Lung microvascular endothelial cell (primary cell): ENCODE measurements at regions not wholly inside any gene's neighbourhood (a gene's known extent, or its start where the extent isn't known, plus 50 kb on each side); places are given as distances from the start of the nearest gene placed in this dataset.
A peak's percentile ranks its signal among the peaks of the same experiment; 100 is the strongest.
"Not testable (repeated sequence)": the region's sequence is repeated elsewhere in the genome, so short reads cannot be mapped to it uniquely, and the experiment has no call there.

ENCODE experiments used
- DNase-seq, 2 donors: peaks; one replicate each; pipeline versions ENCODE4 v3.0.0 to v3.0.0-alpha.2; 2010; ENCODE audit warnings: low read depth in 2 of 2

DNA sequence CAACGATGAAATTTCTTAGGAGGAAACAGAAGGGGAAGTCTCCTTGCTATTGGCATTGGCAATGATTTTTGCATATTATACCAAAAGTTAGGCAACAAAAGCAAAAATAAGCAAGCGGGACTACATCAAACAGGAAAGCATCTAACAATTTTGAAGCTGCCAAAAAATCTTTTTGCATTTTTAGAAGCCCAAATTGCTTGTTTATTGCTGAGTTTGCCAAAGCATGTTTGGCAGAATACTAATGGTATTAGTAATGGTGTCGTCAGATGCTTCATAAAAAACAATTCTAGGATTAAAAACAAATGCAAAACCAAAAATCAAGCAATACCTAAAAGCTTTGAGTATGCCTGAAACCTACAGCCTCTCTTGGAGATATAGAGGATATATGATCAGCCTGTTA is 80.0 kb downstream of the GALR1 start:
- no peak for DNase-seq

DNA sequence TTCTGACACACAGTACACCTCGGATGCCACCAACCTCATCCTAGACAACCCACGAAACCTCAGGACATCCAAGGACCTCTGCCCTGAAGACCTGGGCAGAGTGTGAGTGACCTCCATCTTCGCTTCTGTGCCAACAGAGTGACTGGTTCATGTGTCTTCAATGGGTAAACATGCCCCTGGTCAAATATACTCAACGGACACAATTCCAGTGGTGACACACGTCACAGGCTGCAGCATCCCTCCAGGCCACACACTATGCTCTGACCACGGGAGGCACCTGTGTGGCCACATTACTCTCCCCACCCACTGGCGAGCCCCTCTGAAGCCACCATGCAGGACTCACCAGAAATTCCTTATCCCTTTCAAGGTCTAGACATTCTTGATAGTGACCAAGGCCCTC is 85.2 kb downstream of the GALR1 start:
- no peak for DNase-seq

DNA sequence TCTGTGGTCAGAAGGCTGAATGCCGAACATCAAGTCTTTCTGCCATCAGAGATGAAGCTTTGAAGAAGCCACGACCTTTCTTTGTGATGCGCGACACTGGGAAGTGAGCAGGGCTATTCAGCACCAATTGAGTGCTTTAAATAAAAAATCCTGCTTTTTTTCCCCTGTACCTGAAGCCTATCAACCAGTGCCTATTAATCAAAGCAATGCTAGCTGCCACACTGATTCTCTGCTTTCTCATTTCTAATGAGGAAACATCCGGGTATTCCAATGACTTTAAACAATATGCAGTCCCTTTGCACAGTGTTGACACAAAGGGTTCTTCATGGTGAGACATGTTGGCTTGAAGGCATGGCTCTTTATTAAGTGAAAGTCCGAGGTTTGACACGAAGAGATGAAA is 88.0 kb downstream of the GALR1 start:
- no peak for DNase-seq

DNA sequence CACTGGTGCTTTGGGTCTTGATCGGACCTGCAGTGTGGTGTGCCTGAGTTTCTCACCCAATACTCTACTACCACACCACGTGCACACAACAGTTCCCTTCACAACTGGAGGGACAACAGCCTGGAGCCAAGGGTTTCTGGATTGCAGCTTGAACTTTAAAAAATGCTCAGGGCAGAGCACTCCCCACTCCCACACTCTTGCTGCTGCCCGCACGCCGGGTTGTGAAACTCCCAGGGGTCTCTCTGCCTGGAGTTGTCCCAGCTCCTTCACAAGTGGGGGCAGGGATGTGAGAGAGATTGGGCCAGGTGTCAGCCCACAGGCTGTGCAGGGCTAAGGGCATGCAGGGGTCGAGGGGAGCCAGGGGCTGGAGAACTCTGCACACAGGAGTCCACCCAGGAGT is 89.4 kb downstream of the GALR1 start:
- no peak for DNase-seq

DNA sequence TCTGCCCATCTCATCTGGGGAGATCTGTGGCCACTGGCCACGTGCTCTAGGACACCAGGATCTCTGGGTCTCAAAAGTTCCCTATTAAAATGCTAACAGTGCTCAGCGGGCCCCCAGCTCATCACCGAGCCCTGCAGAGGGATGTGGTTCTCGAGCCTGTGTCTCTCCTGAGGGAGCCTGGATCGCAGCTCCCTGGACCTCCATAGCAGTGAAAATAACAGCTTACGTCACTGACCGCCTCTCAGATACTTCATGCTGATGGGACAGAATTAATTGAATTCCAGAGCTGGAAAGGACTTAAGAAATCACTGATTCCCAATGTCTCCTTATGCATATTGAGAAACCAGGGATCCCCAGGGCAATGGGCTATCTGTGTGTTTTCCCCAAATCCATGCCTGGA is 90.0 kb downstream of the GALR1 start:
- no peak for DNase-seq

DNA sequence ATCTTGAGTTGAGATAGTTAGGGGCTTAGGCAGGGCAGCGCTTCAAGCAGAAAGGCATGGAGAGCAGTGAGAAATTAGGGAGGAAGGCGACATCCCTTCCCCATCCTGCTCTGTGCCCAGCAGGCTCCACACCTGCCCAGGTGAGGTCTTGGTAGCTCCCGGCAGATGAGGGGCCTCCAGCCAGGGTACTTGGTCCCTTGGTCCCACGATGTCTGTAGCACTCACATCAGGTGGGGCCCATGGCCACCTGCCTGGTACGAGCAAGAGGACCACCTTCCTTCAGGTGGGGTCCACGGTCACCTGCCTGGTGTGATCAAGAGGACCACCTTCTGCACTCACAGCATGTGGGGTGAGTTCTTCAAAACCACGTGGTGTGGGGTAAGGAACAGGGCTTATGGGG is 91.2 kb downstream of the GALR1 start:
- DNase-seq: no peak

DNA sequence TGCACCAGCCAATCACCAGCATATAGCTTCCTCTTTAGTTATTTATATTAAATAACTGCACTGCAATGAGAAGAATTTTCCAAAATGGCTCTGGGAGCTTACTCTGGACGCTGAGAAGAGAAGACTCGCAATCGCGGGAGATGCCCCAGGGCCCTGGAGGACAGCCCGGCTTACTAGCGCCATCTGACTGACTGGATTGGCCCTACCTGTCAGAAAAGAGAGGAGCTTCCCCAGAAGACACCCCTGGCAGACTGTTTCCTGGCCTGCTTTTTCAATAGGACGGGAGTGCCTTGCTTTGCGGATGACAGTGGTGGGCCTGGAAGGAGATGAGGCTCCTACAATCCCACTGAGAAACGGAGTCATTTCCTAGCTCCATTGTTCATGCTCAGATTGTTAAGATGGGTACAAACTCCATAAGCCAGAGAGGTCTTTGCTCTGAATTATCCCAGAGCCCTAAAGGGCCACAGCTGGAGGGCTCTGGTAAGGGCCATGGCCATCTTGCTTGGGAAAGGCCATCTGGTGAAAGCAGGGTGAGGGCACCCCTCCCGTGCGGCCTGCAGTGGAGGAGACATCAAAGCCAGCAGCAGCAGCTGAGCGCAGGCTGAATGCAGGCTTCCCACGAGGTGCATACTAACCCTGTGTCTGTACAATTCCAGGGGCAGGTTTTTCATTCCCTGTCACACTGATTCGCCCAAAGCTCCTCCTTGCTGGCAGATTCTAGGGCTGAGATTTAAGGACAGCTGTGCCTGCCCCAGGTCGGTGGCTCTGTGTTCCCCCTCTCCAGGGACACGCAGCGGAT is 92.1 kb downstream of the GALR1 start:
- no peak for DNase-seq

DNA sequence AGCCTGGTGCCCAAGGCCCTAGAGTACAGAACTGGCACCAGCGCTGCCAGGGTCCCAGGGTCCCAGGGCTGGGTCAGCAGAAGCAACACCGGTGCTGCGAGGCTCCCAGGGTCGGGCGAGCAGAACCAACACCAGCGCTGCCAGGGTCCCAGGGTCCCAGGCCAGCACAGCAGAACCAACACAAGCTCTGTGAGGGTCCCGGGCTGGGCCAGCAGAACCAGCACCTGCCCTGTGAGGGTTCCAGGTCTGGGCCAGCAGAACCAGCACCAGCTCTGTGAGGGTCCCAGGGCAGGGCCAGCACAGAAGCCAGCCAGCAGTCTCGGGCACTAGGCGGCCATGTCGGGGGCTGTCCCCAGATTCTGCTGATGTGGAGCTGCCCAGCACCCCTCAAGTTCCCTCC is 93.1 kb downstream of the GALR1 start:
- DNase-seq: no peak

DNA sequence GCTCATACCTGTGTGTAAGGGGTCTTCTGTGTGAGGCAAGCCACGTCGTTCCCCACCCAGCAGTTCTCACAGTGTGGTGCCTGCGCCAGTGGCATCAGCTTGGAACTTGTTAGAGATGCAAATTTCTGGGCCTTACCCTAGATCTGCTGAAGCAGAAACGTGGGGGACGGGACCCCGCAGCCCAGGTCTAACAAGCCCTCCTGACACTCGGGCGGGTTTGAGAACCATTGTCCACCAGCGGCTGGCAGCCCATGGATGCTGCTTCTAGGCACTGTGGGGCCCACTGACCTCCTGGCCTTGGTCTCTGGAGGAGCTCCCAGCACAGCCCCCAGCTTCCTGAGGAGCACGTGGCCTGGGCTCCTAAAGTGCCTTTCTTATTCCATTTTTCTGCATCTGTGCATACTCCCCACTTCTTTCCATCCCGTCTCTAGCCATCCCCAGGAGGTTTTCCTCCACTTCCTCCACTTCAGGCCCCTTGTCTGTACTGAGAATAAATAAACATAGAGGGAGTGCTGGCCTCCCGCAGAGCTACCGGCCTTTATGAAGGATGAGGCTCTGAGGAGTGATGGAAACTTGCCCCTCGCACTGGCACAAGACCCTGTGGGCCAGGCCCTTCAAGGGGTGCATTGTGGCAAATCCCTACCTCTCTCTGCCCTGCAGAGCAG is 94.3 kb downstream of the GALR1 start:
- no peak for DNase-seq

DNA sequence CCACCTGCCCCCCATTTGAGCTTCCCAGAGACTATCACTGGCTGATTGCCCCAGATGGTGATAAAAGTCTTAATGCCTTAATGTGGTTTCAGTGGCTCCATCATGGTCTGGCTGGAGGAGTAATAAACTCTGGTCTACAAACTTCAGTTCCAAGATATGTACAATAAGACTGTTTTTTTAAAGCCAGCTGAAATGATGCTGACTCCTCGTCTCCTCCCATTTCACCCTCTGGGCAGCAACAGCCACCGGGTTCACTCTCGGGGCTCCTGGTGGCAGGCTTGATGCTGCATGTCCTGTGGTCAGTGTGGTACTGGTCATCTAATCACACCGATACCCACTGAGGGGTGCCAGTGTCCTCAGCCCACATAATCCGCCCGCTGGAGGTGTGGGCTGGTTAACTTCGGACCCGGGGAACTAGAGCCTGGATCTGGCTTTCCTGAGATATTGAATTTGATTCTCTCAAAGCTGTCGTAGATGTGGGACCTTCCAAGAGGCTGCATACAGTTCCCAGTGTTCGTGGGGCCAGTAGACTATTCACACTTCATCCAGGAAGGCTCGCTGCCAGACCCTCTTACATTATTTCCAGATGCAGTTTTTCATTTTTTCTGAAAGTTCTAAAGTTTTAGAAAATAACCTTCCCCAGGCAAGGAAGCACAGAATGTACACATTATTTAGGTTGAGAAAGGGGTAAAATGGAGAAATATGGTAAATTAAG is 95.3 kb downstream of the GALR1 start:
- DNase-seq: no peak

DNA sequence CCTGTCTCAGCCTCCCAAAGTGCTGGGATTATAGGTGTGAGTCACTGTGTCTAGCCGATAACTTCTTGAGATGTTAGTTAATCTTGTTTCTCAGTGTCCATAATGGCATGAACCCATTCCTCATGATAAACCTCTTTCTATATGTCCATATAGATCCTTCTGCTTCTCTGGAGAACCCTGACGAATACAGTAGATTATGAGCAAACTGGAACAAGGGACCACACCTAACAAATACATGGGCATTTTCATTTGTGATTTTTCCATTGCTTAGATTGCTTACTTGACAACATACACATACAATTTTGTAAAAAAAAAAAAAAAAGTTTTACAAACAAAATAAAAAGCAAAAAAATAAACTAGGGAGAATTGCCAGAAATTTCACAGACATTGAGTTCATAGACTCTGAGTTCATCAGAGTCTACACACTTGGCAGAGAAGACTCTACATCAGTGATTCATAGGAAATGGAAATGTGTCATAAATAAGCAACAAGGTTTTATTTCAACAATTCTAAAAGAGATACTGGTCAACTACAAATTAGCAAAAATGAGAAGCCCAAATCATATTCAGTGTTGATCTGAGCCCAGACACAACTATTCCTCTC is 96.7 kb downstream of the GALR1 start:
- peak in 1 of 2 donors; percentile 37 for DNase-seq

DNA sequence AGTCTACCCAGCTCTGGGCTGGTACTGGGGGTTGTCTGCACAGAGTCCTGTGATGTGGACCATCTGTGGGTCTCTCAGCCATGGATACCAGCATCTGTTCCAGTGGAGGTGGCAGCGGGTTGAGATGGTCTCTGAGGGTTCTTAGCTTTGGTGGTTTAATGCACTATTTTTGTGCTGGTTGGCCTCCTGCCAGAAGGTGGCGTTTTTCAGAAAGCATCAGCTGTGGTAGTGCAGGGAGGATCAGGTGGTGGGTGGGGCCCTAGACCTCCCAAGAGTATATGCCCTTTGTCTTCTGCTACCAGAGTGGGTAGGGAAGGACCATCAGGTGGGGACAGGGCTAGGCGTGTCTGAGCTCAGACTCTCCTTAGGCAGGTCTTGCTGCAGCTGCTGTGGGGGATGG is 103.7 kb downstream of the GALR1 start:
- not testable (repeated sequence) for DNase-seq

DNA sequence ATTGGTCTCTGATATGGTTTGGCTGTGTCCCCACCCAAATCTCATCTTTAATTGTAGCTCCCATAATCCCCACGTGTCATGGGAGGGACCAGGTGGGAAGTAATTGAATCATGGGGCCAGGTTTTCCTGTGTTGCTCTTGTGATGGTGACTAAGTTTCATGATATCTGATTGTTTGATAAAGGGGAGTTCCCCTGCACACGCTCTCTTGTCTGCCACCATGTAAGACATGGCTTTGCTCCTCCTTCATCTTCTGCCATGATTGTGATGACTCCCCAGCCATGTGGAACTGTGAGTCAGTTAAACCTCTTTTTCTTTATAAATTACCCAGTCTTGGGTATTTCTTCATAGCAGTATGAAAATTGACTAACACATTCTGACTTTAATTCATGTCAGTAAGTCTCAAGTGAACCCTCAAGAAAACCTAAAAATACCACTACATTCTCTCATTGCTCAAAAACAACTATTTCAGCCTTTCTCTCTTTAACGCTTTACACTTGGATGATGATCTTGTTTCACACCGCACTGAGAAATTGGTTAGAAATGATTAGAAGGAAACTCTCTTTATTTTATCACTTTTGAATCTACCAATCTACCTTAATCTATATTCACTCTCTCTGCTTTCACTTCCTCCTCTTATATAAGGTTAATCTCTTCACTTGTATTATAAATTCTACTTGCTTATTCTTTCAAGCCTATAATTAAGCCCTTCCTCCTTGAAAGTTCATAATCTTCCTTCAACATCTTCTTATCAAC is 110.1 kb downstream of the GALR1 start:
- DNase-seq: no peak

DNA sequence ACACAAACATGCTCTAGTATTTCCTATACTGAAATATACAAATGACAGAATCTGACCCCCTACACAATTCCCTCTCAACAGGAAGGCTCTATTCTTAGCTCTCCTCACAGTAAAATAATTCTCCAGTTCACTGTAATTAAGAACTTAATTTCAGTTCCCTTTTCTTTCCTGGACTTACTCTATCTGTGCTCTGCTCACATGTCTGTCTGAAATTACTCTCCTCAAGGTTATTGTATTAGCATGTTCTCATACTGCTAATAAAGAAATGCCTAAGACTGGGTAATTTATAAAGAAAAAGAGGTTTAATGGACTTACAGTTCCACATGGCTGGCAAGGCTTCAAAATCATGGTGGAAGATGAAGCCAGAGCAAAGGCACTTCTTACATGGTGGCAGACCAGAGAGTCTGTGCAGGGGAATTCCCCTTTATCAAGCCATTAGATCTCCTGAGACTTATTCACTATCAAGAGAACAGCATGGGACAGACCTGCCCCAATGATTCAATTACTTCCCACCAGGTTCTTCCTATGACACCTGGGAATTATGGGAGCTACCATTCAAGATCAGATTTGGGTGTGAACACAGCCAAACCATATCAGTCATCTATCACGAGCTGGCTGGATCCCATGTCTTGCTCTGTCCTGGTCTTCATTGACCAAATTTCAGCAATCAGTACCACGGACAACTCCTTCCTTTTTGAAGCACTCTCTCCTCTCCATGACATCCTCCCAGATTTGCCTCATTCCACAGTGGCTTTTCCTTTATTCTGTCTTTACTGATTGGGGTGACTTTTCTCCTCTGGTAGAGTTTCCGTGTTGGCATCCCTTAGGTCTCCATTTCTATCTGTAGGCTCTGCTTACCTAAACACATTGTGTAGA is 110.9 kb downstream of the GALR1 start:
- no peak for DNase-seq

DNA sequence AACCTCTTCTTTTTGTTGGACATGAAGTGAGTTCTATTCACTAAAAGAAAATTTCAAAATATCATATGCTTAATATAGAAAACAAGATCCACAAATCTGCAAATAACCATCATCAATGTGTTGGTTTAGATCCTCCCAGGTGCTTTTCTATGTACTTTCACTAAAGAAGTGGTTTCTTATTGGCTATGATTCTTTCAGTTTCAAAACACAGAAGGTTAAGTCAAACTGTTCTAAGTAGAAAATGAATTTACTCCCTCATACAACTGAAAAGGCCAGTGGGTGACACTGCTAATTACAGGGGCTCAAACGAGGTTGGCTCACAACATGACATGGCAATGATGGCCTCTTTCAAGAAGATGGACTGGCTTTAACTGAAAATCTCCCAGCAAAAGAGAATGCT is 111.7 kb downstream of the GALR1 start:
- DNase-seq: no peak

DNA sequence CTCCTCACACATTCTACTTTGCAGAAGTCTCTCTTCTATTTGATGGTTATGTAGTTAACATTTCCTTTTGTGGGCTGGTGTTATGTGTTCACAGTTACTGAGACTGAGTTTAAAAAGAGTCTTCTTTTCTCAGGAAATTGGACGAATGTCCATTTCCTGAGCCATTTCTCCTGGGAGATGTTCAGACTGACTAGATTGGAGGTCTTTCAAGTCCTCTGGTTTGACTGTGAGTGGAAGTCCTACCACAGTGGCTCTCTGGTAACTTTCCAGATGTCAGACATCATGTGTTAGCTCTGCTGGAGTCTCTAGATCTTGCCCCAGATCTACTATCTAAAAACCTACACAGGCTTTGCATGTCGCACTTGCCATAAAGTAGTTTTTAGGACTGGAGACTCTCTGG is 116.0 kb downstream of the GALR1 start:
- no peak for DNase-seq

DNA sequence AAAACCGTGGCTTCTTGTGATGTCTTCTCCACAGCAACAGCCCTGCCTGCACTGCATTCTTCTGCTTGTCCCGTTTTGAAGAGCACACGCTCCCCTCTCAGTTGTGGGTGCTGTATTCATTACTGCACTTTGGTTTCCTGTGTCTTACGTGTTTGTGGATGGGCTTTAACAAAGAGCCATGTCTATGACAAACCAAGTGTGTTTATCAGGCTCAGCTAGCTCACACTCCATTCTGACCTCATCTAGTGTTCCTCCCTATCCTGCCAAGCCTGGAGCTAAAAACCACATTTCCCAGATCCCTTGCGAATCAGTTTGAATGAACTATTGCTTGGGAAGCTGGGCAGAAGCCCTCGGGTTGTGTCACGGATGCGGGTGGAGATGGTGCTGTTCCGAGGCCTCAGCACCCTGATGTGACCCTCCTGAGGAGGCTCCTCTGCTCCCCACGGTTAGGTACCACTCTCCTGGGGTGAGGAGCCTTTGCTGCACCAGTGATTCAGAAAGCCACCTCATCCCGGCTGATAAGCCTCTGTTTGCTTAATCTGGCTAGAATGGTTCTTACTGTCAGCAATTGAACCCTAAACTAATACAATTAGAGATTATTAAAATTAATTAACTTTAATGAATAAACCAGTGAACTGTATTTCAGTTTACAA is 116.5 kb downstream of the GALR1 start:
- no peak for DNase-seq

DNA sequence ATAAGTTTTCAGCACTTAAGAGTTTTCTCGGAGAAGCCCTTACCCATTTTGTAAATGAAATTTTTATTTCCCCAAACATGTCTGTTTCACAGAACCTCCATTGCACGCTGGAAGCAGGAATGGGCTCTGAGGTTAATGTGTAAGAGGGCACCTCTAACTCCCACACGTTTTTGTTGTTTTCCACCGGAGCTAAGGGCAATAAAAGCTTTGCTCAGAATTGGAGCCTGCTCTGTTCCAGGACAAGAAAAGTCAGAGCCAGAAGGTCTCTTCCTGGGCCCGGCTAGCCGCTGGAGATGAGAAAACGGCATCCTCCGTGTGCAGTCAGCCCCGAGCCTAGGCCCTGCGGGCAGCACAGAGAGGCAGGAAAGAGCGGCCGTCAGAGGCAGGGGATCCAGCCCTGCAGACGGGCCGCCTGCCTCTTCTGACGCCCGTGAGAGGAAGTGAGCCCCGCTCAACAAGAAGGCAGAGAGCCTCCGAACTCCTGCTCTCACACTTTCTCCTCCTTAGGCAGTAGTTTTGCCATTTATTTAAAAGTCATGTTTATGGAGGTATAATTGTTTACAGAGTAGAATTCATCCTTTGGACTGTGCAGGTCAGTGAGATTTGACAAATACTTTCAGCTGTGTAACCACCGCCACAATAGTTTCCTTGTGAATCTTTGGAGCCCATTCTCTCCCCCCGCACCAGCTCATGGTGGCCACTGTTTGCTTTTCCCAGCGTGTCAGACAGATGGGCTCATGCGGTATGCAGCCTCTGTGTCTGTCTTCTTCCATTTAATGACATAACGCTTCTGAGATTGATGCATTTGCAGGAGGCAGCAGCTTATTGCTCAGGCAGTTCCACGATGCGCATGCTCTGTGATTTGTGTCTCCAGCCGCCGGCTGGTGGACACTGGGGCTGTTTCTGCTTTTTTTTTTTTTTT is 117.3 kb downstream of the GALR1 start:
- DNase-seq: no peak

DNA sequence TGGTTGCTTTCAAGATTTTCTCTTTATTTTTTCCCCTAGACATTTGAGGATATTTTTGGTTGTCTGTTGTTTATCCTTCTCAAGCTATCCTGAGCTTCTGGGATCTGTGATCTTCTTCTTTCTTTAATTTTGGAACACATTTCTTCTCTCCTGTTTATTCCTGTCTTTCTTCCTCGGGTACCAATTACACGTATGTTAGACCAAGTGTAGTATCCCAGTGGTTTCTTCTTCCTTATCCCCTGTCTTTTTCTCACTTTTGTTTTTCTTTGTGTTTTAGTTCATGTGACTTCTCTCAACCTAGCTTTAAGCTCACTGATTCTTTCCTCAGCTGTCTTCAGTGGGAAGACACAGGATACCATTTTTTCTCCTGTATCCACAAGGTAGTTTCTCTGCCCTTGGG is 120.0 kb downstream of the GALR1 start:
- DNase-seq: no peak
